Motor neuron (in vitro differentiated cells): ENCODE measurements at regions not wholly inside any gene's neighbourhood (a gene's known extent, or its start where the extent isn't known, plus 50 kb on each side); places are given as distances from the start of the nearest gene placed in this dataset.

Source experiments
- ATAC-seq, 8 experiments: fragments of 200-7000 bp; cut with Tn5 transposase; replicated peaks in 6 of 8; 2 replicates each; pipeline ENCODE4 v1.8.0; 2021; ENCODE audit warnings: mild to moderate bottlenecking in 8 of 8, moderate library complexity in 8 of 8
- H3K27ac ChIP-seq, 2 donors: fragments of 250-450 bp; sonication (Bioruptor Pico); 2 replicates each; pipeline ENCODE4 v1.9.0; 2021; ENCODE audit warnings: antibody characterized with exemption in 2 of 2, mild to moderate bottlenecking in 2 of 2, moderate library complexity in 1 of 2
- H3K4me1 ChIP-seq, 2 donors: fragments of 250-450 bp; sonication (Bioruptor Pico); replicated peaks in 1 of 2; 2 replicates each; pipeline ENCODE4 v1.6.1; 2021; ENCODE audit warnings: antibody characterized with exemption in 2 of 2, mild to moderate bottlenecking in 2 of 2, moderate library complexity in 1 of 2
- H3K4me3 ChIP-seq, 5 donors: fragments of 250-450 bp; sonication (Bioruptor Pico); 2 replicates each; pipeline ENCODE4 v1.9.0; 2021; ENCODE audit warnings: antibody characterized with exemption in 5 of 5, mild to moderate bottlenecking in 5 of 5, moderate library complexity in 4 of 5
- WGBS, 10 experiments: fragments of 450-650 bp; shearing (Covaris generic); methylation state at CpG; one replicate each; pipeline ENCODE4 v1.0.0; 2022; 5-methylcytosine and 5-hydroxymethylcytosine counted together
- in situ Hi-C, 9 experiments: fragments of 400-800 bp; cut with MboI; loops; one replicate each; pipeline ENCODE4 v1.15.0; 2021; ENCODE audit warnings: low sequenced_read_pairs in 9 of 9, low pct_unique_long_range_greater_than_20kb in 2 of 9; ENCODE audit not compliant: unreplicated experiment in 9 of 9

DNA sequence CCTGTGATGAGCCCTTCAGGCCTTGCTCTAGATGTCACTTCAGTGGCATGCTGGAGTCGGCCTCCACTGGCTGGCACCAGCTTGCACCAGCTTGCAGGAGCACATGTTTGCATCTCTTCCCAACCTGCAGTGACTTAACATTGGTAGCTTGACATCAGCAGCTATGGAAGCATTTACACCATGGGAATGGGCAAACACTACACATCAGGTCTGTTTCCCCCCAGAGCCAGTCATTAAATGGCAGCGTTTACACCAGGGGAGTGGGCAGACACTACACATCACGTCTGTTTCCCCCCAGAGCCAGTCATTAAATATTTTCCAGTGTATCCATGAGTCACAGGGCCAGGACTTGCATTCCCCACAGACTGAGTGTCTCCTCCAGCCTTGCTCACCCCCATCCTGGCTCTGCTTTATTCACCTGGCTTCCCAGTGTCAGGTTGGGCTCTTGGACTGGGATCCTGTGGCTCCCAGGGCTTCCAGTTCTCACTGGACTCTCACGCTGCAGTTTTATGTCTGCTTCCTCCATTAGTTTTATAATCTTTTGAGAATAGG is 51.6 kb upstream of the VRK1 start:
- peaks cover 10 to 16% of the 10 kb centered on the region in 2 donors for H3K4me1 ChIP-seq
- in situ Hi-C loops, result loop anchor here in 4 of 9 experiments (25.0 kb wide), 1 partner anchor 158 kb away; no protein-coding TSS in a partner anchor
- no peak overlapping the region for H3K27ac ChIP-seq
- H3K4me3 ChIP-seq, result no peak overlapping the region
- ATAC-seq, result no peak
- WGBS, 10 experiments, result 8 to 90% (median 76%) methylated on average over 1 to 4 of the region's 4 CpGs; no CpG with 5 or more reads in 4 of the 10 experiments

- in situ Hi-C loops, result loop anchor here in 4 of 9 experiments (25.0 kb wide), 1 partner anchor 159 kb away; no protein-coding TSS in a partner anchor
- H3K27ac ChIP-seq, result no peak overlapping the region
- 0 to 85% (median 34%) methylated on average over 2 to 3 of the region's 3 CpGs; no CpG with 5 or more reads in 2 of the 10 experiments for WGBS, 10 experiments
- no peak overlapping the region for H3K4me3 ChIP-seq
- ATAC-seq, result no peak
- peaks cover 10 to 14% of the 10 kb centered on the region in 2 donors for H3K4me1 ChIP-seq
These were observed 51.1 kb upstream of the VRK1 start for GRCh38 chr14:96746101-96746500.

DNA sequence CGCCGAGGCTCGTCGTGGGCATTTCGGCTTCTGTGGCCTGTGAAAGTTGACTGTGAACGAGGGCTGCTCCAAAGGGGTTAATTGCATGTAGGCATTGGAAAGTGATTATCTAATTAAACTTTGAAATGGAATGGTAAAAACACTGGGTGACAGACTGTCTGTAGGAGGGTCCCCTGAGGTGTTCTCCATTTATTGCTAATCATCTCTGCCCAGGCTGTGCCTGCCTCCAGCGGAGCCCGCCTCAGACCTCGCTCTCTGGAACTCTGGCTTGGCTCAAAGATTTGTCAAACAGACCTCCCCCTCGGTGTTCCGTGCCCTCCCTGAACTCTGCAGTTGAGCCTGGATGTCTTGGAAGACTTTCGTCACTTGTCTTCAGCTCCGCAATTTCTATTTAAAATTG is 50.2 kb upstream of the VRK1 start:
- WGBS, 10 experiments, result 7 to 100% (median 82%) methylated on average over 2 to 13 of the region's 13 CpGs; no CpG with 5 or more reads in 3 of the 10 experiments
- no peak for ATAC-seq
- Histone ChIP-seq H3K4me3 (no peak overlapping the region), H3K27ac (no peak overlapping the region), H3K4me1 (peaks cover 10 to 15% of the 10 kb centered on the region in 2 donors)
- in situ Hi-C loops, result loop anchor here in 4 of 9 experiments (25.0 kb wide), 1 partner anchor 160 kb away; no protein-coding TSS in a partner anchor
